ENCODE measurements at regions not wholly inside any gene's neighbourhood (a gene's known extent, or its start where the extent isn't known, plus 50 kb on each side); places are given as distances from the start of the nearest gene placed in this dataset.

DNA sequence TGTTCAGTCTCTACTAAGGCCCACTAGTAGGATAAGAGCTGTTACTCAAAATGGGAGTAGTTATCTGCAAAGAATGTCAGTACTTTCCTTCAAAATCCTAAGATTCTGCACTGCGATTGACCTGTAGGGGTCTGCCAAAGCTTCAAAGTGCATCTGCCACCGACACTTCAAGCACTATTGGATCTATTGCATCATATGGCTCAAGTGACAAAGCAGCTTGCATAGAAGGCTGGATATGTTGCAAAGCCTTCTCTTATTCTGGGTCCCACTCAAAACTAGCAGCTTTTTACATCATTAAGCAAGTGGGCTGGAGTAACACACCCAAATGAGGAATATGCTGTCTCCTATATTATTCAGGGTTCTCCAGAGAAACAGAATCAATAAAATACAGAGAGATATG is 115.4 kb upstream of the EMCN start:
- TF ChIP-seq ELF1 (IDR thresholded peaks at IDR 0.05; ENCODE audit: borderline replicate concordance, low read depth) (no peak), ZFX (IDR thresholded peaks at IDR 0.05) (no peak), ZNF274 (IDR thresholded peaks at IDR 0.05; ENCODE audit: low read depth, low read length) (no peak), JUND (IDR thresholded peaks at IDR 0.05) (no peak), POLR2AphosphoS5 (IDR thresholded peaks at IDR 0.05; ENCODE audit: low read depth, low read length) (no peak), POLR2A (IDR thresholded peaks at IDR 0.05; ENCODE audit: borderline replicate concordance, extremely low read depth, insufficient read depth, insufficient read length) (no peak), CEBPB (IDR thresholded peaks at IDR 0.05; ENCODE audit: low read depth) (no peak), EZH2 (IDR thresholded peaks at IDR 0.05) (no peak), SP1 (IDR thresholded peaks at IDR 0.05; ENCODE audit: low read depth) (no peak)
- TF ChIP-seq, protein P1, sequence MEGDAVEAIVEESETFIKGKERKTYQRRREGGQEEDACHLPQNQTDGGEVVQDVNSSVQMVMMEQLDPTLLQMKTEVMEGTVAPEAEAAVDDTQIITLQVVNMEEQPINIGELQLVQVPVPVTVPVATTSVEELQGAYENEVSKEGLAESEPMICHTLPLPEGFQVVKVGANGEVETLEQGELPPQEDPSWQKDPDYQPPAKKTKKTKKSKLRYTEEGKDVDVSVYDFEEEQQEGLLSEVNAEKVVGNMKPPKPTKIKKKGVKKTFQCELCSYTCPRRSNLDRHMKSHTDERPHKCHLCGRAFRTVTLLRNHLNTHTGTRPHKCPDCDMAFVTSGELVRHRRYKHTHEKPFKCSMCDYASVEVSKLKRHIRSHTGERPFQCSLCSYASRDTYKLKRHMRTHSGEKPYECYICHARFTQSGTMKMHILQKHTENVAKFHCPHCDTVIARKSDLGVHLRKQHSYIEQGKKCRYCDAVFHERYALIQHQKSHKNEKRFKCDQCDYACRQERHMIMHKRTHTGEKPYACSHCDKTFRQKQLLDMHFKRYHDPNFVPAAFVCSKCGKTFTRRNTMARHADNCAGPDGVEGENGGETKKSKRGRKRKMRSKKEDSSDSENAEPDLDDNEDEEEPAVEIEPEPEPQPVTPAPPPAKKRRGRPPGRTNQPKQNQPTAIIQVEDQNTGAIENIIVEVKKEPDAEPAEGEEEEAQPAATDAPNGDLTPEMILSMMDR (IDR thresholded peaks at IDR 0.05 in 2 of 3, conservative IDR thresholded peaks at IDR 0.05 in 1 of 3; ENCODE audit: borderline replicate concordance in 1 of 3, insufficient read depth in 1 of 3, low read depth in 2 of 3, low read length in 2 of 3), result no peak
- TF ChIP-seq, protein P2, sequence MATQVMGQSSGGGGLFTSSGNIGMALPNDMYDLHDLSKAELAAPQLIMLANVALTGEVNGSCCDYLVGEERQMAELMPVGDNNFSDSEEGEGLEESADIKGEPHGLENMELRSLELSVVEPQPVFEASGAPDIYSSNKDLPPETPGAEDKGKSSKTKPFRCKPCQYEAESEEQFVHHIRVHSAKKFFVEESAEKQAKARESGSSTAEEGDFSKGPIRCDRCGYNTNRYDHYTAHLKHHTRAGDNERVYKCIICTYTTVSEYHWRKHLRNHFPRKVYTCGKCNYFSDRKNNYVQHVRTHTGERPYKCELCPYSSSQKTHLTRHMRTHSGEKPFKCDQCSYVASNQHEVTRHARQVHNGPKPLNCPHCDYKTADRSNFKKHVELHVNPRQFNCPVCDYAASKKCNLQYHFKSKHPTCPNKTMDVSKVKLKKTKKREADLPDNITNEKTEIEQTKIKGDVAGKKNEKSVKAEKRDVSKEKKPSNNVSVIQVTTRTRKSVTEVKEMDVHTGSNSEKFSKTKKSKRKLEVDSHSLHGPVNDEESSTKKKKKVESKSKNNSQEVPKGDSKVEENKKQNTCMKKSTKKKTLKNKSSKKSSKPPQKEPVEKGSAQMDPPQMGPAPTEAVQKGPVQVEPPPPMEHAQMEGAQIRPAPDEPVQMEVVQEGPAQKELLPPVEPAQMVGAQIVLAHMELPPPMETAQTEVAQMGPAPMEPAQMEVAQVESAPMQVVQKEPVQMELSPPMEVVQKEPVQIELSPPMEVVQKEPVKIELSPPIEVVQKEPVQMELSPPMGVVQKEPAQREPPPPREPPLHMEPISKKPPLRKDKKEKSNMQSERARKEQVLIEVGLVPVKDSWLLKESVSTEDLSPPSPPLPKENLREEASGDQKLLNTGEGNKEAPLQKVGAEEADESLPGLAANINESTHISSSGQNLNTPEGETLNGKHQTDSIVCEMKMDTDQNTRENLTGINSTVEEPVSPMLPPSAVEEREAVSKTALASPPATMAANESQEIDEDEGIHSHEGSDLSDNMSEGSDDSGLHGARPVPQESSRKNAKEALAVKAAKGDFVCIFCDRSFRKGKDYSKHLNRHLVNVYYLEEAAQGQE (IDR thresholded peaks at IDR 0.05; ENCODE audit: low read depth), result no peak
- TF ChIP-seq, protein P3, sequence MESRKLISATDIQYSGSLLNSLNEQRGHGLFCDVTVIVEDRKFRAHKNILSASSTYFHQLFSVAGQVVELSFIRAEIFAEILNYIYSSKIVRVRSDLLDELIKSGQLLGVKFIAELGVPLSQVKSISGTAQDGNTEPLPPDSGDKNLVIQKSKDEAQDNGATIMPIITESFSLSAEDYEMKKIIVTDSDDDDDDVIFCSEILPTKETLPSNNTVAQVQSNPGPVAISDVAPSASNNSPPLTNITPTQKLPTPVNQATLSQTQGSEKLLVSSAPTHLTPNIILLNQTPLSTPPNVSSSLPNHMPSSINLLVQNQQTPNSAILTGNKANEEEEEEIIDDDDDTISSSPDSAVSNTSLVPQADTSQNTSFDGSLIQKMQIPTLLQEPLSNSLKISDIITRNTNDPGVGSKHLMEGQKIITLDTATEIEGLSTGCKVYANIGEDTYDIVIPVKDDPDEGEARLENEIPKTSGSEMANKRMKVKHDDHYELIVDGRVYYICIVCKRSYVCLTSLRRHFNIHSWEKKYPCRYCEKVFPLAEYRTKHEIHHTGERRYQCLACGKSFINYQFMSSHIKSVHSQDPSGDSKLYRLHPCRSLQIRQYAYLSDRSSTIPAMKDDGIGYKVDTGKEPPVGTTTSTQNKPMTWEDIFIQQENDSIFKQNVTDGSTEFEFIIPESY (IDR thresholded peaks at IDR 0.05; ENCODE audit: extremely low read depth, insufficient replicate concordance, low read length), result no peak
